Natural killer cell (primary cell): ENCODE measurements at regions not wholly inside any gene's neighbourhood (a gene's known extent, or its start where the extent isn't known, plus 50 kb on each side); places are given as distances from the start of the nearest gene placed in this dataset.

Experiments used
- ATAC-seq, 3 donors: fragments of 150-1000 bp in 2 of 3; fragments of 200-7000 bp in 1 of 3; cut with Tn5 transposase; 1 replicate in 1 of 3; 2 replicates in 2 of 3; pipeline ENCODE4 v1.10.0; 2021; ENCODE audit warnings: mild to moderate bottlenecking in 2 of 3, moderate library complexity in 2 of 3
- DNase-seq, 2 donors: peaks; one replicate each; pipeline versions ENCODE4 v3.0.0 to v3.0.0-alpha.2; 2013 to 2021; ENCODE audit warnings: mixed read lengths in 1 of 2
- H3K27ac ChIP-seq: one replicate; pipeline ENCODE4 v1.5.1; 2013; ENCODE audit warnings: mild to moderate bottlenecking, low read length
- H3K27me3 ChIP-seq: one replicate; pipeline ENCODE4 v1.6.1; 2013; ENCODE audit warnings: low read length; ENCODE audit not compliant: control insufficient read depth, insufficient read depth
- H3K36me3 ChIP-seq: one replicate; pipeline ENCODE4 v1.6.1; 2013; ENCODE audit warnings: low read length; ENCODE audit not compliant: control insufficient read depth, insufficient read depth
- H3K4me1 ChIP-seq: one replicate; pipeline ENCODE4 v1.6.1; 2013; ENCODE audit warnings: low read length; ENCODE audit not compliant: control insufficient read depth, insufficient read depth
- H3K4me3 ChIP-seq: one replicate; pipeline ENCODE4 v1.5.1; 2013; ENCODE audit warnings: low read length
- H3K9me3 ChIP-seq: one replicate; pipeline ENCODE4 v1.6.1; 2013; ENCODE audit warnings: low read length; ENCODE audit not compliant: control insufficient read depth, insufficient read depth
- H3K27ac Mint-ChIP-seq, 2 donors: one replicate each; pipeline ENCODE4 v1.8.0; 2022; ENCODE audit warnings: mild to moderate bottlenecking in 2 of 2, mixed read lengths in 2 of 2, moderate library complexity in 1 of 2
- H3K27me3 Mint-ChIP-seq, 2 donors: one replicate each; pipeline ENCODE4 v1.8.0; 2022; ENCODE audit warnings: low read depth in 2 of 2, mixed read lengths in 2 of 2
- H3K36me3 Mint-ChIP-seq: one replicate; pipeline ENCODE4 v1.8.0; 2022; ENCODE audit warnings: mixed read lengths
- H3K4me1 Mint-ChIP-seq, 2 donors: one replicate each; pipeline ENCODE4 v1.8.0; 2022; ENCODE audit warnings: mixed read lengths in 2 of 2
- H3K4me3 Mint-ChIP-seq: one replicate; pipeline ENCODE4 v1.8.0; 2022; ENCODE audit warnings: mild to moderate bottlenecking, moderate library complexity, mixed read lengths
- H3K9me3 Mint-ChIP-seq, 2 donors: one replicate each; pipeline ENCODE4 v1.8.0; 2022; ENCODE audit warnings: mixed read lengths in 2 of 2
- CTCF ChIP-seq: fragments of 200-600 bp; IDR thresholded peaks from one replicate; pipeline ENCODE4 v1.8.0; 2022; ENCODE audit warnings: antibody characterized with exemption
- WGBS: methylation state at CpG from one replicate; pipeline ENCODE4 v1.1.7; 2013; ENCODE audit warnings: missing lambda C conversion rate; ENCODE audit not compliant: insufficient coverage; 5-methylcytosine and 5-hydroxymethylcytosine counted together
- intact Hi-C: fragments of 100-400 bp; cut with micrococcal nuclease; formaldehyde crosslinking; loops from one replicate; pipeline ENCODE4 v1.14.2; 2022

DNA sequence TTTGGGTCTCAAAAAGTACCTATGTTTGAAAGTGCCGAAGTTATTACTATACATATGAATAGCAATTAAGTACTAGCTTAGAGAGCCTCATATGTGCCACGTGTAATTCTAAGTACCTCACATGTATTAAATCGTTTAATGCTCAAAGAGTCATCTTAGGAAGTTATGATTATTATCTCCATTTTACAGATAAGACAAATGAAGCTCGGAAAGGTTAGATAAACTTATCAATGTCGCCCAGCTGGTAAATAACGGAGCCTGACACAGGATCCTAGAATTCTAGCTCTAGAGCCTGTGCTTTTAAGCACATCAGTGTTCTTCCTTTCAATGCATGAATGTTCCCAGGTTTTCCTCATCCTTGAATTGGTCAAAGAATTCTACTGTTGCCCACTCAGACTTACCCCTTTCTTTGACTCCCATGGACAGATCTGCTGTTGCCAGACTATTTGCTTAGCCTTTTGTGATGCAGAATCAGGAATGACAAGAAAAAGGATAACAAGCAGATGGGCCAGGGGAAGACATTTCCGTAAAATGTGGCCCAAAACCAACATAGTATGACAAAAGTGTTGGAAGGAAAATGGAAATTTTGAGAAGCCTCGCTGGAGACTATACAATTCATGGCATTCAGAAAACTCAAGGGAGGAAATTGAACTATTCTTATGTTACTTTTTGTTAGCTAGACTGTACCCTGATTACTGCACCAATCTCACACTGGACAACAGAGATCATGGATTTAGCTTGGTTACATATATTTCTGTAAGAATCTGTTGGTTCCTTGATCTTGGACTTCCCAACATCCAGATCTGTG is 237.1 kb upstream of the CITED2 start:
- H3K9me3 ChIP-seq, result no peaks in the 10 kb centered on the region
- no peaks in the 10 kb centered on the region for H3K4me1 ChIP-seq
- Mint-ChIP-seq H3K36me3 (no peaks in the 10 kb centered on the region), H3K9me3 (no peaks in the 10 kb centered on the region), H3K4me3 (no peak overlapping the region), H3K27me3 (peaks cover 4 to 6% of the 10 kb centered on the region in 2 donors), H3K27ac (no peak overlapping the region), H3K4me1 (no peaks in the 10 kb centered on the region)
- intact Hi-C loops, result no loop called here
- TF ChIP-seq CTCF, result no peak
- DNase-seq (no peak), ATAC-seq (no peak)
- H3K4me3 ChIP-seq, result no peak overlapping the region
- H3K27me3 ChIP-seq, result no peaks in the 10 kb centered on the region
- H3K27ac ChIP-seq, result no peak overlapping the region
- 86% methylated on average over 7 of the region's 8 CpGs for WGBS
- H3K36me3 ChIP-seq, result no peaks in the 10 kb centered on the region

DNA sequence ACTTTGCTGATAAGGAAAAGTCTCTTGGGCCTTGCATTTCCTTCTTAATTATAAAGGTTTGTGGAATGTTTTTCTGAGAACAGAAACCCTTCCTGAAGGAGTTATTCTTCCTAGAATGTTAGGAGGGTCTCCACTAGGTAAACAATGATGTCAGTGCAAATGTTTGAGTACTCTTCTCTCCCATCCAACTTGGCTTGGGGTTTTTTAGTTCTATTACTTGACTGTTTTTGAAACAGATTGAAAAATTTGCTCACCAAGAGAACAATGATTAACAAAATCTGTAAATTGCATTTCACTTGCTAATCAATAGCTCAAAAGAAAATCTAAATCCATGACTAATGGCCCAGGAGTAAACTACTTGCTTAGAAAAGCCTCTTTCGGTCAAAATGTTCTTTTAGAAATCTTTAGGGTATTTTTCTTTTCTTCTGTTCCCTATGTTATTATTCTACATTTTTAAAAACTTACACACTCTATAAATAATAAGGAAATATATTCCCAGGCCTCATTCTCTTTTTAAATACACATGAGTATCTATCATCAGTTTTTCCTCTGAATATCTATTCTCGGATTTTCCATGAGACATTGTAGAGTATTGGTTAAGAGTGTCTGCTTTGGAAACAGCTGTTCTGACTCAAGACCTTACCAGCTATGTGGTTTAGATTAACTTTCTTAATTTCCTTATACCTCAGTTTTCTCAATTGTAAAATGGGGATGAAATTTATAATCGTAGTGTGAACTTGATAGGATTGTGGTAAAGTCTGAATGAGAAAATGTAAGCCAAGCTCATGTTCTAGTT is 234.2 kb upstream of the CITED2 start:
- intact Hi-C loops, result no loop called here
- H3K4me1 Mint-ChIP-seq, result no peaks in the 10 kb centered on the region

GRCh38 chr6:139605350-139605749 is 230.9 kb upstream of the CITED2 start:
- H3K4me3 ChIP-seq, result no peak overlapping the region
- ATAC-seq (no peak), DNase-seq (no peak)
- intact Hi-C loops, result no loop called here
- no peaks in the 10 kb centered on the region for H3K36me3 ChIP-seq
- Mint-ChIP-seq H3K9me3 (no peaks in the 10 kb centered on the region), H3K36me3 (no peaks in the 10 kb centered on the region), H3K27ac (no peak overlapping the region), H3K4me1 (no peaks in the 10 kb centered on the region), H3K27me3 (peaks cover 6 to 9% of the 10 kb centered on the region in 2 donors), H3K4me3 (no peak overlapping the region)
- WGBS, result 100% methylated on average over 3 of the region's 3 CpGs
- no peaks in the 10 kb centered on the region for H3K4me1 ChIP-seq
- no peak for TF ChIP-seq CTCF
- no peaks in the 10 kb centered on the region for H3K9me3 ChIP-seq
- H3K27me3 ChIP-seq, result no peaks in the 10 kb centered on the region
- no peak overlapping the region for H3K27ac ChIP-seq

More for the DNA sequence above, 234.2 kb upstream of the CITED2 start:
- no peaks in the 10 kb centered on the region for H3K9me3 ChIP-seq
- no peak overlapping the region for H3K27ac ChIP-seq
- ATAC-seq (no peak), DNase-seq (no peak)
- no peaks in the 10 kb centered on the region for H3K4me1 ChIP-seq
- Mint-ChIP-seq H3K9me3 (no peaks in the 10 kb centered on the region), H3K27ac (no peak overlapping the region), H3K36me3 (no peaks in the 10 kb centered on the region), H3K4me3 (no peak overlapping the region), H3K27me3 (peaks cover 4 to 8% of the 10 kb centered on the region in 2 donors)
- no peaks in the 10 kb centered on the region for H3K36me3 ChIP-seq
- no CpG with 5 or more reads among the region's 3 CpGs for WGBS
- TF ChIP-seq CTCF, result no peak
- no peaks in the 10 kb centered on the region for H3K27me3 ChIP-seq
- no peak overlapping the region for H3K4me3 ChIP-seq
